Globus pallidus (tissue), 1 donor: ENCODE measurements at regions not wholly inside any gene's neighbourhood (a gene's known extent, or its start where the extent isn't known, plus 50 kb on each side); places are given as distances from the start of the nearest gene placed in this dataset.
A peak's percentile ranks its signal among the peaks of the same experiment; 100 is the strongest.

Experiments
- DNase-seq: peaks from one replicate; pipeline ENCODE4 v3.0.0-alpha.2; 2015; ENCODE audit warnings: low spot score

DNA sequence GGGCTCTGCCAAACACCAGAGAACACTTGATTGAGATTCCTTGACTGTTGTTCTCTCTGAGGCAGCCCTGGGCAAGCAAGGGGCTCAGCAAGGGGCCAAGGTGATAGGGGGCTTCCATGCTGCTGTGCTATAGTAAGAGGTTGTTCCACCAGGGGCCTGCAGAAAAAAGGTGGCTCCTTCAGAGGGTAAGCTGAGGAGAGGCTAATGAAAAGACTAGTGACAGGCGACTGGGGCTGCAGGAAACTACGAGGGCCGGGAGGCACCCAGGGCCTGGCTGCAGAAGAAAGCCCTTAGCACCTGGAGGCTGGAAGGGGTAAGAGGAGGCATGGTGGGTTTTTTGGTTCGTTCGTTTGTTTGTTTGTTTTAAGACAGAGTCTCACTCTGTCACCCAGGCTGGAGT is 88.0 kb upstream of the CTNNA1 start:
- DNase-seq, result no peak

DNA sequence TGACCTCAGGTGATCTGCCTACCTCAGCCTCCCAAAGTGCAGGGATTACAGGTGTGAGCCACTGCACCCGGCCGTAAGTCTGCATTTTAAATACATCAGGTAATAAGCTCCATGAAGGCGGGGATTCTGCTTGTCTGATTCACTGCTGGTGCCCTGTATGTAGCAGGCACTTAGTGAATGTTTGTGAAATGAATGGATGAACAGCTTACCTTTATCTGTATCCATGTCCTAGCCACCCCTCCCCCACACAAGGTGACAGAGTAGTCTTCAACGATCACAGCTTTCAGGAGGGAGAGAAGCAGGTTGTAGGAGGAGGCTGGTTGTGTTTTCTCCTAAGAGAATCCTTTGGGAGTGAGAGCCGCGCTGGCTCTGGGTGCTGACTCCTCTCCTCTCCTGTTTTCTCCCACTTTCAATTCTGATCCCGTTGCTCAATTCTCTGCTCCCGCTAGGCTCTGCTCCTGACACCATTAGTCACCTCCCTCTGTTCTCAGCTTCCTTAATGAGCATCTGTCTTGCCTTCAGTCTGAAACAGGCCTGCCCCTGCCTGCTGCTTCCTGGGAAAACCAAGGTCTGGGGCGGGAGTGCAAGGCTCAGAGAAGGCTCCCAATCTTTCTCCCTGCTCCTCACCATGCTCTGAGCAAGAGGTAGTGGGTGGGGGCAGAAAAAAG is 88.8 kb upstream of the CTNNA1 start:
- DNase-seq, result no peak

DNA sequence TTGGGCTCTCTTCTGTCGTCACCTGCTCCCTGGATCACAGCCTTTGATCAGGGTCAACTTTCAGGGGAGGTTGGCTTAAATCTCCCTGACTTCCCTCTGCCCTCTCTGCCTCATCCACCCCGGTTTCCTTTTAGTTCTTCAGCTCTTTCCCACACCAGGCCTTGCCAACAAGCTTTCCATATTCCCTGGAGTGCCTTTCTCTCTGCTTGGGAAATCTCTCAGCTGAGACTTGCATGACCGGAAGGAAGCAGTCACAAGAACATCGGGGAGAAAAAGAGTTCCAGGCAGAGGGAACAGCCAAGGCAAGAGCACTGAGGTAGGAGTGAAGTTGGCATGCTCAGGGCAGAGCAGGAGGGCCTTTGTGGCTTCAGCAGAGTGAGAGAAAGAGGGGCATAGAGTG is 88.4 kb upstream of the HSPA9 start:
- no peak for DNase-seq

DNA sequence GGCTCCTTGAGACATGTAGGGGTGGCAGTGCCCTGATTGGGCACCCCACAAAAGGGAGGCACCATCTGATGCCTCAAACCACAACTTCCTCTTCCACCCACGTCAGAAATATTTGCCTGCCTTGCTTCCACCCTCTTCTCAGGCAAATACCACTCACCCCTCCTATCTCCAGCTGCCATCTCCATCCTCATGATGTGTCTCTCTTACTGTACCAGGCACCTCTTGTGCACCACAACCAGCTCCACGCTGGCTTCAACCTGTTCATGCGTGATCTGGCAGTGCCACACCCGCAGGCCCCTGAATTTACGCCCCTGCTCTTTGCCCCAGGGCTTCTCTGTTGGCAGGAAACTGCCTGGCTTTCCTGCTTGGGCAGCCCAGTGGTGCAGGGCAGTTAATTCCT is 87.8 kb upstream of the HSPA9 start:
- DNase-seq, result no peak

DNA sequence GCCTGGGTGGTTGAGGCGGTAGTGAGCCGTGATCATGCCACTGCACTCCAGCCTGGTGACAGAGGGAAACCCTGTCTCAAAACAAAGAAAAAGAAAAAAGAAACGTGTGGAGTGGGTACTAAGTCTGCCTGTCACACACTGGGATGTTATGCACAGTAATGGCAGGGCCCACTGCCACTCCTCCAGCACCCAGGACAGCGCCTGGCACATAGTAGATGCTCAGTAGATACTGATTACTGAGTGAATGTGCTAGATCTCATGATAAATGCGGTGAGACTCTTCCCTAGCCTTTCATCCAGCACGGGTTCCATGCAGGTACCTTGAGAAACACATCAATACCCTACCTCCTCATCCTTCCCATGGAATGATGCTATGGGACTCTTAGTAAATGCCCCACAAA is 87.4 kb upstream of the HSPA9 start:
- DNase-seq, result no peak

- no peak for DNase-seq
These were observed 86.8 kb upstream of the HSPA9 start for GRCh38 chr5:138661991-138662434.

DNA sequence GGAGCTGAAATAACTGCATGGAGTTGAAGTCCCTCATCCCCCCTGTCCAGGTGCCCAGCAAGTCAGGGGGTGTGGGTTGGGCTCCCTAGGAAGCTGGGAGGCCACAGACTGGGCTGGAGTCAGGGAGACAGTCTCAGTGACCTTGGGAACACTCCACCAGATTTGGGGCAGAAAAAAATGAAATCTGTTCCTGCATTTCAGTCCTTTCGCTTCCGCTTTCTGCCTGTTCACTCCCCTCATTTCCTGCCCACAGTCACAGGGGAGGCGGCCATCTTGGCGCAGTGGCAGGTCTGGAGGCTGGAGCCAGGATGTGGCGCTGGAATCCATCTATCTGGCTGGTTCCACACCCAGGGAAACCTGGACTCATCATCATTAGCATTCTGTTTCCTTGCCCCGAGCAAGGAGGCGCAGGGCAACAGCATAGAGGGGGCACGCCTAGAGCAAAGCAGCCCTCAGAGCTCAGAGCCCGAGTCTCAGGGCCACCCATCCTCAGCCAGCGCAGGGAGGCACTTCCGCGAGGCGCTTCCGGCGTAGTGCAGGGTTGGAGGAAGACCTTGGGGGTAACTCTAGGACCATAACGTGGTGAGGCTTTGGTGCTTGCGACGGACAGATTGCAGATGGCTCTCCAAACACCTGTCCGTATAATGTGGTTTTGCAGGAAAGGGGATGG is 86.2 kb upstream of the HSPA9 start:
- DNase-seq, result no peak

DNA sequence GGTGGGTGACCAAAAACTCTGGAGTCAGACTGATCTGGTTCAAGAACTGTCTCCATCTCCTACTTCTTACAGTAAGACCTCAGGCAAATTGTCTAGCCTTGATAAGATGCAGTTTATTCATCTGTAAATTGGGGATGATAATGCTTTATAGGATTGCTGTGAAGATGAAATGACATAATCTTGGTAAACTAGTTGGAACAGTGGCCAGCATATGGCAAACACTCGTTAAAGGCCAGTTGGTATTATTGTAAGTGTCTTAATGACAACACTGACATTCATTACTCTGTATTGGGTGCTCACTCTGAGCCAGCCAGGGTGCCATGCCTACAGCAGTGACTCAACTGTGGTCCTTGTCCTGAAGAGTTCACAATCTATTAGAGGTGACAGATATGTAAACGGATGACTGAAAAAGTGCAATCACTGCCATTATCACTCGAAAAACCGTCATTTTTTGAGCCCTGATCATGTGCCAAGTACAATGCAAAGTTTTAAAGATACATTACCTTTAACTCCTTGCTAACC is 84.9 kb upstream of the HSPA9 start:
- DNase-seq, result no peak

GRCh38 chr5:138659561-138659960 is 84.4 kb upstream of the HSPA9 start:
- DNase-seq, result no peak

DNA sequence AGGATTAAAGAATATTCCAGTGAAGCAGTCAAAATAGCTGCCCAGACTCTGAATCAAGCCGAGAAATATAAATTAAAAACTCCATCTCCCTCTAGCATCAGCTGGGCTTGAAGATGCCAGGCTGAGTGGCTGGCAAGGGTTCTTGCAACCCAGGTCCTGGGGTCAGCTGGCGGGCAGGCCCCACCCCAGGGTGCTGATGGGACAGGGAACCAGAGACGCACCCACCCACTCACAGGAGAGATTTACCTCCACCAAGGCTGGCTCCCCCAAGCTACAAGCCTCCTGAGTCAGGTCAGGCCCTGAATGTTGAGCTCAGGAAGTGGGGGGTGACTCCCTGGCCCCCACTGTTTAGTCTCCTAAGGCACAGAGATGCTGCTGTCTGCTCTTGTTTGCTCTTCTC is 83.9 kb upstream of the HSPA9 start:
- DNase-seq, result no peak

DNA sequence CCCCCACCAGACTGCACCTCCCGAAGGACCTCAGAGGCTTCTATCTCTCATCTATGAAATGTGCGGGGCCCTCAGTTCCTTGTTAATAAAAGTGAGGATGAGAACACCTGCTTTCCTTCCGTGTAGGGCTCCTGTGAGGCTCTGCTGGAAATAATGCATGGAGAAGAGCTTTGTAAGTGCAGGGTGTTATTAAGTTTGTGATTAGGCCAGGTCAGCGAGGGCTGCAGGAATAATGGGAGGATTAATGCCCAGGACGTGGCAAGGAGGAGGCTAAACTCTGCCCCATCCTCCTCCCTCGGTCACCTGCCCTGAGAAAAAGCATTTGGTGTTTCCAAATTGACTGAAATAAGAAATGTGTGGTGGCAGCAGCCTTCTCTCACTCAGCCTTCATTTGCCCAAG is 83.5 kb upstream of the HSPA9 start:
- DNase-seq, result no peak

DNA sequence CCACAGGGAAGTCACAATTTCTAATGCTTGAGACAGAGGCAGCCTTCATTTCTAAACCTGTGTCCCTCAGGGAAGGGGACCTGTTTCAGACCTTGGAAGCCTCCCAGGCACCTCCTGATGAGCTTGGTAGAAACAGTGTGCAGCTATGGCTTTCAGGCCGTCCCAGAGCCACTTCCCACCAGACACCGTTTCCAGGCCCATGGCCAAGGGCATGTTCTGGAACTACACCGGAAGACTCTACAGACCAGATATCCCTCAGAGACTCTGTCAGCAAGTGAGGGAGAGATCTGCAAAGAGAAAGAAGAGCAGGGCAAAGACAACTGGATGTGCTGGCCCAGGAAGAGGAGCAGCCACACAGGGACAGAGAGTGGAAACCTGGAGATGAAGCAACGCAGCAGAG is 82.2 kb upstream of the HSPA9 start:
- no peak for DNase-seq

GRCh38 chr5:138656916-138657315 is 81.7 kb upstream of the HSPA9 start:
- DNase-seq, result no peak

DNA sequence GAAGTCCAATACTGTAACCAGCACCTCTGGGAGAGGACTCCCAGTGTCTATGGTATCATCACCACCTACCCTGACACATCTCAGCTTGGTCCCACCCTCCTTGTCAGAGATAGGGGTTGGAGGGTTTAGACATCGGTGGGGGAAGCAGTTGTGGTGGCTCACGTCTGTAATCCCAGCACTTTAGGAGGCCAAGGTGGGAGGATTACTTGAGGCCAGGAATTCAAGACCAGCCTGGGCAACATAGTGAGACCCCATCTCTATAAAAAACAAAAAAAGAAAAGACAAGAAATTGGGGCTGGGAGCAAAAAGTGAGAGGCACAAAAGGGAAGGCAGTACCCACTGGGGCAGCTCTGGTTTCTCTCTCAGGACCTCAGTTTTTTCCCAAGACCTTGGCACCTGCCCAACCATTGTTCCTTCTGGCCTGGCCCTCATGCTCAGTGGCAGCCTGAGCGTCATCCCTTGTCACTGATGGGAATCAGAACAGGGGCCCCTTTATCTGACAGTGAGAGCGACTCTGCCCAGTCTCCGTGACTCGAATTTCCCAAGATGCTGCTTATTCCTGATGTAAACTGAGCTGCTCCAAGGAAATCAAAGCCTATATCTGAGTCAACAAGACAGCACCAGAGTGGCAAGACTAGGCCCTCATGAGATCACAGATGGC is 80.5 kb upstream of the HSPA9 start:
- DNase-seq, result peak; percentile 98

- DNase-seq, result no peak
These were observed 79.2 kb upstream of the HSPA9 start for GRCh38 chr5:138654281-138654867.

DNA sequence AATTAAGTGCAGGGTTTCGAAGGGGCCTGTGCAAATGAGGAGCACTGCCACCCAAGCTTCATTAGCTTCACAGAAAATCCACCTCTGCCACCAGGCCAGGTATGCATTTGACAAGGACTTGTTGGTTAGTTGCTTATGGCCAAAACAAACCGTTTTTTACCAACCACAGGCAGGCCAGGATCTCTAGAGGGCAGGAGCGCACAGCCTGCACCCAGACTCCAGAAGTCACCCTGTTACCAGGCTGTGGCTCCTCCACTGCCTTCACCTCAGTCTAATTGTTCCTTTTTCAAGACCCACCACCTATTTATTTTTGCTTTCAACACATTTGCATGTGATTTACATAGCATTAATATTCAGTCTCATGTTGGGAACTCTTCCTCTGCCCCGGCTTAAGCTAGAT is 78.3 kb upstream of the HSPA9 start:
- peak; percentile 80 for DNase-seq

GRCh38 chr5:138651767-138652117 is 76.5 kb upstream of the HSPA9 start:
- no peak for DNase-seq

GRCh38 chr5:138651058-138651766 is 76.0 kb upstream of the HSPA9 start:
- DNase-seq, result no peak

DNA sequence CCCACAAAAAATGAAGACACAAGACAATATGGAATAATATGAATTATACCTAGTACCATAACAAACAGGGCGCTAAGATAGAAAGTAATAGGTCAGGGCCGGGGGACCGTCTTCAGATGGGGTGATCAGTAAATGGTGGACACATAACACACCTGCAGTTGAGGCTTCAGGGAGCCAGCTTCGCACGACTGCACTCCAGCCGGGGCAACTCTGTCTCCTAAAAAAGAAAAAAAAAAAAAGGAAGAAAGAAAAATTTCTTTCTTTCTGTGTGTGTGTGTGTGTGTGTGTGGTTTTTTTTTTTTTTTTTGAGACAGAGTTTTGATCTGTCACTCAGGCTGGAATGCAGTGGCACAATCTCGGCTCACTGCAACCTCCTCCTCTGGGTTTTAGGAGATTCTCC is 75.0 kb upstream of the HSPA9 start:
- no peak for DNase-seq

GRCh38 chr5:138649775-138650174 is 74.6 kb upstream of the HSPA9 start:
- DNase-seq, result no peak

- no peak for DNase-seq
These were observed 74.1 kb upstream of the HSPA9 start for GRCh38 chr5:138649316-138649720.

- no peak for DNase-seq
These were observed 73.6 kb upstream of the HSPA9 start for GRCh38 chr5:138648841-138649240.
